HG03439 (cell line): ENCODE measurements at regions not wholly inside any gene's neighbourhood (a gene's known extent, or its start where the extent isn't known, plus 50 kb on each side); places are given as distances from the start of the nearest gene placed in this dataset.
"Not testable (repeated sequence)": the region's sequence is repeated elsewhere in the genome, so short reads cannot be mapped to it uniquely, and the experiment has no call there.

Source experiments
- ATAC-seq: cut with Tn5 transposase; IDR thresholded peaks from one replicate; pipeline ENCODE4 v1.9.1; 2021; ENCODE audit warnings: mild to moderate bottlenecking, moderate library complexity; ENCODE audit not compliant: unreplicated experiment

DNA sequence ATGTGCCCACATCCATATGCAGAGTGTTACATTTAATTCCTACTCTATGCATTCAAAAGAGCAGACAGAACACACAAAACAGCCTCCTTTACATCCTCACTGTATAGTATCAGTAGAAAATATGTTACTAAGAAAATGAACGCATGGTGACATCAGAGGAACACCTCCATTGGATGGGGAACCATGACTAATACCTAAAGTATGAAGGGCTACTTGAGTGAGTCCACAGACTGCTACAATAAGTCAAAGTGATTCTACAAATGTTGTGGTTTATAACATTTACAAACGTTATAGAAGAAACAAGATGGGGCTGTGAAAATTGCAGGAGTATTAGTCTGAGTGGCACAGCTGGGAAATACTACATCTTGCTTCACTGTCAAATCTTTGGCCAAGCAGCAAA, 1830.9 kb upstream of the PIK3C3 start:
- no peak for ATAC-seq

DNA sequence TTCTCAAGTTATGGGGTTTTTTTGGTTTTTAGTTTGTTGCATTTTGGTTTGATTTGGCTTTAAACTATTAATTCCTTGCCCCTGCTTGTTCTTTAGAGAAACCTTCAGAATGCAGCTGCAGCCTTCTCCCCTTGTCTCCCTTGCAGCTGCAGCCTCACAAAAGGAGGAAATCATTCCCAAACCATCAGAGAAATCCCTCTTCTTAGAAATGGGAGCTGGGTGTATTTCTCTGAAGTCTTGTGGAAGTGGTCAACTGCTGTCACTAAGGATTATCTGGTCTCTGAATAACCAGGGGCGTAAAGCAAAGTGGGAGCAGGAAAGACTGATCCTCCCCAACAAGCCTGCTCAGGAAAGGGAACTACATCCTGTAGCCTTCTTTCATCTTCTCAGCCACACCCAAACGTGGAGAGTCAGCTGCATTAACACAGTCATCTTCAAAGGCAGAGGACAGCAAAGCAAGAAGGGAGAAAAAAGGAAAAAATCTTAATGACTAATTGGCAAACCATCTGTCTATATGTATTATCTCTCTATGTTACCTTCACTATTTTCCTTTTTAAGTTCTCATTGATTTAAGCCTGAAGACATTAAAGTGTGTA, 1834.1 kb upstream of the PIK3C3 start:
- ATAC-seq = no peak

DNA sequence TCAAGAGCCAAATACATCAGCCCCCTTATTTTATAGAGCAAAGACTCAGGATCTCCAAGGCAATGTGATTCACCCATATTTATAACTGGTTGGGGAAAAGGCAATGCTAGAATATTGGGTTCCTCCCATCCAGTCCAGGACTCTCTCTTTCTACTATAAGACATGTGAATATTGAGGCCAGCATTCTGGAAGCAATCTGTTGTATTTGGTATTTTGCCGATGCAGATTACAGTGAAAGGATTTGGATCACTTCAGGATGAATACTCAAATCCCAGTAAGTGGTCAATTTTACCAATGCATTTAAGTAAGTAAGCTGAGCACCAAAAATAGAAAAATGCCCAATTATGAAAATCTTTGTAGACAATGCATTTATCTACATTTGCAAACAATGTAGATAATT, 1834.7 kb upstream of the PIK3C3 start:
- ATAC-seq = no peak

DNA sequence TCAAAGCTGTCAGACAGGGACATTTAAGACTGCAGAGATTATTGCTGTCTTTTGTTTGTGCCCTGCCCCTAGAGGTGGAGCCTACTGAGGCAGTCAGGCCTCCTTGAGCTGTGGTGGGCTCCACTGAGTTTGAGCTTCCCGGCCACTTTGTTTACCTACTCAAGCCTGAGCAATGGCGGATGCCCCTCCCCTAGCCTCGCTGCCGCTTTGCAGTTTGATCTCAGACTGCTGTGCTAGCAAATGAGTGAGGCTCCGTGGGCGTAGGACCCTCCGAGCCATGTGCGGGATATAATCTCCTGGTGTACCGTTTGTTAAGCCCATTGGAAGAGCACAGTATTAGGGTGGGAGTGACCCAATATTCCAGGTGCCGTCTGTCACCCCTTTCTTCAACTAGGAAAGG, 1835.5 kb upstream of the PIK3C3 start:
- not testable (repeated sequence) for ATAC-seq

DNA sequence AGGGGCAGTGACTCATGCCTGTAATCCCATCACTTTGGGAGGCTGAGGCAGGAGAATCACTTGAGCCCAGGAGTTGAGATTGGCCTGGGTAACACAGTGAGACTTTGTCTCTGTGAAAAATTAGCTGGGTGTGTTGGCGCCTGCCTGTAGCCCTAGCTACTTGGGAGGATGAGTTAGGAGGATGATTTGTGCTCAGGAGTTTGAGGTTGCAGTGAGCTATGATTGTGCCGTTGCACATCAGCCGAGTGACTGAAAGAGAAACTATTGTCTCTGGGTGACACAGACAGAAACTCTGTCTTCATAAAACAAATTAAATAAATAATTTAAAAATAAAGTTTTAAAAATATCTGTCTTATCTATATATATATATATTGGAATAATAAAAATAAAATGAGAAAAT, 1844.6 kb upstream of the PIK3C3 start:
- ATAC-seq = no peak

DNA sequence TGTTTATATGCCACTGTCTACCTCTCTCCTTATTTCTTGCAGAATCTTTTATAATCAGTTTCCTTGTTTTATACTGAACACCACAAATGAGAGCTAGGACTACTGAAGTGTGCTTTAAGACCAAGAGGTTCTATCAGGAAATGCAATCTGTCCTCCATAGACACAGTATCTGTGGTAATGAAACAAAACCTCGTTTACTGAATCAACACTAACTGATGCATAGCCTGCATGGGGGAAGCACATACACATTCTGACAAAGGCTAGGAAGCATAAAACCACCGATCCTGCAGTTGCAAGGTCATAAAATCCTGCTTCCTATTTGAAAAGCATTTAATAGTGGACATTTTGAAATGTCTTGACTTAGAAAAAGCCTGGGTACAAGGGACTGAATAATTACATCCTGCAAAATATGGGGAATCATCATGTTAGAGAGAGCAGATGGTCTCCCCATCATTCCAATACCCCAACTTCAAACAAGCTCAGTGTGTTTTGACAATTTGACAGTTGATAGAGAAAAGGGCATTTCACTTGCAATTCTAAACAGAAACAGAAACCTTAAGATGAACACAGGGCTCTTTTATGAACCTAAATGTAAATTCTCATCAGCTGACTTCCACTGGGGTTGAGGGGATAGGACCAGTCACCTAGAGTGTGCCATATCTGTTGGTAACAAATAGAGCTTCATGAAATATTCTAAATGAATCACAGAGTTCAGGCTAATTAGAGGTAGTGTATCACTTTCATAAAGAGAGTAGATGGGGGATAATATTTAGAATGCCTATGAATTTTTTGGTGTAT, 1845.6 kb upstream of the PIK3C3 start:
- no peak for ATAC-seq

DNA sequence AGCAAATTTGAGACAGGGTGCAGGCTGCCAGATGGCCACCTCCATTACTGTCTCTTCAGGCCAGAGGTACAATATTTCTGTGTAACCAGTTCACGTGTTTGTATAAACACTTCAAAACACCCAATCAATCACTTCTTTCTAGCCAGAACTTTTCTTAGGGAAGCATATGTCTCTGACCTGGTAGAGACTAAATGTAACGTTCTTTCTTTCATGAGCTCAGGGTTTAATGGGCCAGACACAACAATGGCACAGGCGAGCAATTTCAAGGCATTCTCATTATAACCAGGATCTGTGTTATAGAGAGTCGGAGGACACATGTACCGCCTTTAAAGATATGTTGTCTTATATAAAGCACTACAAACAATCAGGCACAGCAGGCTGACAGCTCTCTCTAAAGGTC, 1846.4 kb upstream of the PIK3C3 start:
- no peak for ATAC-seq

DNA sequence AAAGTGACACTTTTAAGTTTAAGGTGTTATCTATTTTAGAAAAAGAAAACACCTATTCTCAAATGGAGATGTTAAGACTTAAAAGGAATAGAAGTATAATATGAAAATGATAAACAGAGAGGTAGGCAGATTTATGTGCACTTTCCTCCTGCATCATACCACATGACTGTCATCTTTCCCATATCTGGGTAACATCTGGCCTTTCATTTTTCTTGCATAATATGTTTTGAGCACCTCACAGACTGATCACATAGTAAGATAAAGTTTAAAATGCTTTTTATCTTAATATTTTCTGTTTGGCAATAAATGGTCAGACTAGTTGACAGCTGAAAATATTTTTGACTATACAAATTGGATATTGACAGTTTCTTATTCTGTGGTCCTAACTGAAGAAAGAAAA, 1852.1 kb upstream of the PIK3C3 start:
- ATAC-seq = no peak

DNA sequence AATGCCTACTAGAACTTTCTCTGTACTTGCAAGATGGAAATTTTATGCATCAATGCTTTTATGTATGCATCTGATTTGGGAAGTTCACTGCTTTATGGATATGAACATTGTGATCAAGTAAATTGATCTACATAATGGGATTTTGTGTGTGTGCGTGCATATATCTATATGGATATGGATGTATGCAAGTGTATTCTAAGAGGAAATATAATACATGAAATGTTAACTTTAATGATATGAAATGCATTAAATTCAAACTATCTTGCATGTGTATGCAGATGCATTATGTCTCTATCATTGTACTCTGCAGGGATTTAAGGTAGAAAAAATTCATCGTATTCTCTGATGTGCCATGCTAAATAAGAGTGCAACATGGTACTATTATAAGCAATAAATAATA, 1855.4 kb upstream of the PIK3C3 start:
- no peak for ATAC-seq

DNA sequence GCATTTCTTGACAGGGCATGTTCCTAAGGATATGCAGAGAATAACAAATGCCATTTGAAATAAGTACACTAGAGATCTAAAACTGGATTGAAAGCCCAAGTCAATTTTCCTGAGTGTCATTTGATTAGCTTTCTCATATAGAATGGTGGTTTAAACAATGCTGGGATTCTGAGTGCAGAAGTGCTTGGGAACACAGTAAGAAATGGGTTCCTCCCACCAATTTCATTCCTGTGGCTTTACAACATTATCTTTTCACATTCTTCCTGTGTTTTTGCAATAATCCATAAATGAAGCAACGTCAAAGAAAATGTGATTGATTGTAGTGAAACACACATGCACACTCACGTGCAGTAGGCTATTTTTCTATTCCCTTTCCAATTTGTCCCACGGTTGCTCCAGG, 1858.4 kb upstream of the PIK3C3 start:
- no peak for ATAC-seq

DNA sequence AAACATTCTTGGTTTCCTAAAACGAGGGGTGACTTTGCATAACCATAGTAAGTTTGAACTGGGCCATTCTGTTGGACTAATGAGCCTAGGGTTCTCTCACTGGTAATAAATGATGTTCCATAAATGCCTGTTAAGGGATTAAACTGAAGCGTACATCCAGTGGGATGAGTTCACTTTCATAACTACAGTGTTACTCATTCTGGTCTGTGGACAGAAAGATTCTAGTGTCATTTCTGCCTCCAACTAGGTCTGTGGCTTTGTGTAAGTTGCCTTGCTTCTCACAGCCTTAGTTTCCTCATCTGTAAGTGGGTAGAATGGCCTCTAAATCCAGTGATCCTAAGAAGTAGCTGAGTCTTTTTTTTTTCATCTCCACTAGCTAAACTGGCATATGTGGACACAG, 1860.6 kb upstream of the PIK3C3 start:
- no peak for ATAC-seq

DNA sequence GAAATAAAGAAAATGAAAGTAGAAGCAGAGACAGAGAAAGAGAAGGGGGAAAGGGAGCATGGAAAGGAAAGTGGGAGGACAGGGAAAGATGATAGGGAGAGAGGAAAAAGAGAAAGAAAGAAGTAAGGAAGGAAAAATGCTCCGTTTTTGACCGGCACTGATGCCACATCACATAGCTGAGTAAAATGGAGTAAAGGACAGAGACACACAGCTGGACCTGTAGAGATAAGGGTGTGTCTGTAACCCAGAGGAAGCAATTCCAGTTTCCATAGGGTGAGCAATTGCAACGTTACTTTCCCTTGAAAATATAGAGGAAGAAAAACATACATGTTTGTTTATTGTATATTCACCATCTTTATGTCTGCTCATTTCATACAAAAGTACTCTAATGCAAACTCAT, 1866.9 kb upstream of the PIK3C3 start:
- ATAC-seq = no peak

DNA sequence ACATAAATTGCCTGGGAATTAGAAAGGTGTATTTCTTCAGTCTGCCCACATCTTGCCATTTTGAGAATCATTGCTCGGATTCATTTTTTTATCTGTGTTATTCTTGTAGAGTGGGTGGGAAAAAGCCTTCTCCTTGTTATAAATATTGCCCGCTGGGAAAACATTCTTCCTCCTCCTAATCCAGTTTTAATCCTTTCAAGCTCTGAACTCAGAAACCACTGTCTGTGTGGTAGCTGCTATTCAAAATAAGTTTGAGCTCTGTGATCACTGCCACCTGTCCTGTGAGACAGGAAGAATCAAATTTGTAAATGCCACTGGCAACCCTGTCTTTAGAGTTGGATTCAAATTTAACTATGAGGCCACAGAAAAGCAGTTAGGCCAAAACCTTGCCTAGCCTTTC, 1875.2 kb upstream of the PIK3C3 start:
- ATAC-seq = no peak

DNA sequence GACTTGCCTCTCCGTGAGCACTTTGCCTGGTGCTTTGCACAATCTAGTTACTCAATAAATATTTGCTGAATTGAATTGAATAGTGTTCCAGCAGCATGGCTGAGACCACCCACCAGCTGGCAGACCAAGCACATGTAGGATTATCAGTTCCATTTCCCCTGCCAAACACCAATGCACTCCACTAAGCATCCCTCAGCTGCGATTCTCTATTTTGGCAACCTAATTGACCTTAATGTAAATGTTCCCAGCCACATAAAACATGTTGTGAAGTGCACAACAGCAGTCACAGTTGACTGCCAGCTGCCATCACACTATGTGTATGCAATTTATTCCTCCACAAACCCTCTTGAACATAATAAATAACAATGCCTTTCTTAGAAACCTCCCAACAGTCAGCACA, 1879.4 kb upstream of the PIK3C3 start:
- ATAC-seq = no peak

DNA sequence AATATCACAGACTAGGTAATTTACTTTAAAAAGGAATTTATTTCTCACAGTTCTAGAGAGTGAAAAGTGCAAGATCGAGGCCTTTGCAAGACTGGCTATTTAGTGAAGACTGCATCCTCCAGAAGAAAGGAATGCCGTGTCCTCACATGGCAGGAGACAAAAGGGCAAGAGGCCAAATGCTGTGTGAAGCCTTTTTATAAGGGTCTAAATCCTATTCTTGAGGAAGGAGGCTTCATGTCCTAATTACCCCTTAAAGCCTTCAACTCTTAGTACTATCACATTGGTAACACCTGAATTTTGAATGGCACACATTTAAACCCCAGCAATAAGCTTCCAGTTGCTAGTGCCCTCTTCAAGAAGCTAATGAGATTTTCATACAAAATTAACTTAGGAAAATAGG, 1882.3 kb upstream of the PIK3C3 start:
- no peak for ATAC-seq

DNA sequence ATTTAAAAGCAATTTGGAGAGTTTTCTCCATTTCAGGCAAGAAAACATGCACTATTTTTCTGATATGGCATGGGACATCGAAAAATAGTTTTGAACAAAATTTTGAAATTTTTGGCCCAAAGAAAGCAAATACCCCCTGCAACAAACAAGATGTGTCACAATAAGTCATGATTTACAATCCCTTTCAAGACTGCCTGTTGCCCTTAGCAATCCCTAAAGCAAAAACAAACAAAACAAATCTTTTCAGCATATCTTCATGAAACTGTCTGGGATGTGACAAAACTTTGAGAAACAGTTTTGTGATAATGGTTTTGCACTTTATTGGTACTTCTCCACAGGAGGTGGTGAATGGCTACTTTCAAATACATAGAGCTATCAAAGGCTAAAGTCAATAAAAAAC, 1888.7 kb upstream of the PIK3C3 start:
- ATAC-seq = no peak

DNA sequence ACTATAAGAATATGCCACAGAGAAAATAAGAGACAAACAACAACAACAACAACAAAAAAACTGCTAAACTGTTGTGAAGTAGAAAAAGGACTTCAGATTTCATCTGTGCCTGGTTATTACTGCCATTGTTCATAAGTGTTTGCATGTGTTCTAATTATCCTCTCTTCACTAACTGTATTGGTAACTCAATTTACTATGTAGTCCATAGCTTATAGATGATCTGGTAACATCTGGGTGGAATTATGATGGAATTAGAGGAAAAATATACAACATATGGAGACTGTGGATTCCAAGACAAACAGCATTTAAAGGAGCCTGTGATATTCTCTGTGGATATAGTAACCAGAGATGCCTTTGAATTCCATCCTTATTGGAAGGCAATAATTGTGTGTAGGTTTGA, 1891.5 kb upstream of the PIK3C3 start:
- no peak for ATAC-seq

DNA sequence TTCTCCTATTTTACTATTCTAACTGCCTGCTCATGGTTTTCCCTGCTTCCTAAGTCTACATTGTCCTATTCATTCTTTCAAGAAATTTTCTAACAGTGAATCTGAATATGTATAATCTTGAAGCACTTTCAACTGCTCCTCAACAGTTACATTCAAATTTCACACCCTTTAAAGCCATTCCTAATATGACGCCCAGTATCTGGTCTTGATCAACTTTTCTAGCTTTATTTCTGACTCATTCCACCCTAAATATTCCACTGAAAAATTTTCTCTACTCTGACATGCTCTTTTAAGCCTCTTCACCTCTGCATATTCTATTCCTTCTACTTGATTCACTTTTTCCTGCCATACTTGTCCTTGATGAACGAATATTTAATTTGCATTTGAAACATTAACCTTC, 1893.9 kb upstream of the PIK3C3 start:
- no peak for ATAC-seq

DNA sequence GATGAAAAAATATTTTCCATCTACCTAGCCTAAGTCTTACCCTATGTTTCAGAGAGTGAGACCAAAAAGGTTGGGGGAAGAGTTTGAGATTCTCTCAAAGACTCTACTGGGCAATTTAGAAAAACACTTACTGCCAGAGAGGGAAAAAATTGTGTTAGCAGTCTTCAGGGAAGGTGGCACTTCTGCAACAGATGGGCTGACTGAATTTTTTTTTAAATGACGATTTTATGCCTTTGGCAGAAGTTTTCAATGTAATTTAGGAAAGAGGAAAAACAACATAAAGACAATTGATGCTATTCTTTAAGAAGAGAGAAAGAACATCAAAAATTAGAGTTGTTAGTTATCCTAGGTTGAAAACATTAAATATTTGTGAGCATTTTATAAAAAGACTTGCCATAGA, 1894.5 kb upstream of the PIK3C3 start:
- ATAC-seq = no peak

DNA sequence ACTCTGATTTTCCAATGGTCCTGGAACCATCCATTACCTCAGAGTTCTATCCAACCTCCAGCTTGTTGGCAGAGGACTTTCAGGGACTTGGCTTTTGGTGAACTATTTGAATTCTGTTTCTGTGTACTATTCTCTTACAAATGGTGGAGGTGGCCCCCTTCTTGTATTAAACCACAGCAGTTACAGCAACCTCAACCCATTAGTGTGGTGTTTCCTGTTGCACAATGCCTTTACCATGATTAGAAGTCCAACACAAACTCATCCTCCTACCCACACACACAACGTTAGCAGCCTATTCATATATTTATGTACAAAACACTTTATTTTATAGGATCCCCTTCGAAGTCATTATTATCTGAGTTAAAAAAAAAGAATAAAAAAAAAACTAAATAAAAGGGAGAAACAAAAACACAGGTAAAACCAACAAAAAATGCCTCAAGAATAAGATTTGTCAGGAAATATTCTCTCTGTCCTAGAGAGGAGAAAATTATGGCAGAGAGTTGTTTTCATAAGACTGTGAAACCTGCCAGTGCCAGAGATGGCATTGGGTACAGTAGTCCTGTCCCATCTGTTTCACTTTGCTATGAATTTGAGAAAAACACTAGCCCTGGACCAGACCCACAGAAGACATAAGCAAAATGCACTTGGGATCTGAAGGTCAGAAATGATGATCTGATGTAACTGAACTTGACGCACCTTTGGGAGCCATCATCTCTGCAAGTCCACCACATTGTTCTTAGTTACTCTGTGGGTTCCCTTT, 1896.0 kb upstream of the PIK3C3 start:
- ATAC-seq = no peak

DNA sequence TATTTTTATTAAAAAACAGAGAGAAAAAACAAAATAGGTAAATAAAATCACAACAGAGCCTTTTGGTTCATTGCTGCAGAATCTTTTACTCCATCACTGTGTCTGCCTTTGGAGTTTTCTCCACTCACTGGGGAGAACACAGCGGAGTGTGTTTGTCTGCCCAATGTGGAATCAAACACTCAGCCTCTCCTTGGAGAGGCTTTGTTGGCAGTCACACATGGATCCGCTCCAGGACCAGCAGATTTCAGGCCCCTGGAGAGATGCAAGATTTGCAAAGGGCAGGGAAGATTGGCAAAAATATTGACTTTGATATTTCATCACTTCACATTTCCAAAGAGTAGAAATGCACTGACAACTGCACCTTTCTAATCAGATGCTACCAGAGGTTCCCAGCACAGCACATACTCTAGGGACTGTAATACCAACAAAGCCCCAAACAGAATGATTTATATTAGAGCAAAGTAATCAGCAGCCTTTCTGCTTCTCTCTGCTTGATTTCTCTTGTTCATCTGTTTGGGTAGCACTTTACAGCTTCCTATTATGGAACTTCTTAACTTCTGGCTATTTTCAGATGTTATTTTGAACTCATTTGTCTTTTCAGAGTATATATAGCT, 1898.8 kb upstream of the PIK3C3 start:
- no peak for ATAC-seq

DNA sequence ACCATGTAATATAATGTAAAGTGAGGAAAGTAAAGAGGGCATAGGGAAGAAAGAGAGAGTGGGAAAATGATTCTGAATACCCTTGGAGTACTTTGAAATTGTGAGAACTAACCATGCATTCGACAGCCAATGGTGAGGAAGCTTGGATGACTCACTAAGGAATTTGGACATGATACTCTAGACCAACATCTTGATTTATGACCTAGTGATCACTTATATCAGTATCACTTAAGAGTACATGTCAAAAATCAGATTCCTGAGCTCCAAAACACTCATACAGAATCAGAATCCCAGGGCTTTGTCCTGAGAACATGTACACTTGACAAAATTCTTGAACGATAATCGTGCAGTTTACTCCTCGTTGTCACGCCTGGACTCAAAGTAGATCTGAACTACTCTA, 1899.8 kb upstream of the PIK3C3 start:
- no peak for ATAC-seq
